HS-27A (cell line): ENCODE measurements at regions not wholly inside any gene's neighbourhood (a gene's known extent, or its start where the extent isn't known, plus 50 kb on each side); places are given as distances from the start of the nearest gene placed in this dataset.

ENCODE experiments used
- DNase-seq: peaks from one replicate; pipeline ENCODE4 v3.0.0-alpha.2; 2012; ENCODE audit warnings: low read depth, missing footprints

DNA sequence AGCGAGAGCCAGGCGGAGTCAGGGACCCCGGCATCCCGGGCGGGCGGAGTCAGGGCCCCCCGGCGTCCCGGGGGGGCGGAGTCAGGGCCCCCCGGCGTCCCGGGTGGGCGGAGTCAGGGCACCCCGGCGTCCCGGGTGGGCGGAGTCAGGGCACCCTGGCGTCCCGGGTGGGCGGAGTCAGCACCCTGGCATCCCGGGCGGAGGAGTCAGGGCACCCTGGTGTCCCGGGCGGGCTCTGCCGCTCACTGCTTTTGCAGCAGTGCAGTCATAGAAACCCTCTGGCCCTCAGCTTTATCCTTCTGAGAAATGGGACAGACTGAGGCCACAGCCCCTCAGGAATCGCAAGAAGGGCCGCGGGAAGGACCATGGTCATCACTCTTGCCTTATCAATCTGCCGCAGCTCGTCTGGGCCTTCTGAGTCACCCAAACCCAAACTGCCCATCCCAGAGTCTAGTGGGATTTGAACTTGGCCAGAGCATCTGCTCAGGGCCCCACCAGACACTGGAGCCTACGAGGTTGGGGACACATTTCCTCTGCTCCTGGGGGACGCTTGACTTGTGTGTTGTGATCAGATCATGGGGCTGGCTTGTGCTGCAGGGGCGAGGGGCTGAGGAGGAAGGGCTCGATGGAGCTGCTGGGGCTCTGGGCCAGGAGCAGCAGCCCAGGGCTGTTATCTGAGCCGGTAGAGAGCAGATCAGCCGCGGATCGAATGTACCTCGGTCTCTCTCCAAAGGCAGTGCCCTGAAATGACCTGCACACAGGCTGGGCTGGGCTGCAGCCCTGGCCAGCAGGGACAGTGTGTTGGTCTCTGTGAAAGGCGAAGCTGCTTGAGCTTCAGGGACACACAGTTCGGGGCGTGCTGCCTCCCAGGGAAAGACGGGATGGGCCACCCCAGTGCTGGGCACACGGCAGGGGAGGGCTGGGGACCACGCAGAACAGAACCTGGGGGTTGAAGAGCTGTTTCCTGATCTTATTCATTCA is 290.1 kb upstream of the HDAC4 start:
- DNase-seq, result no peak

DNA sequence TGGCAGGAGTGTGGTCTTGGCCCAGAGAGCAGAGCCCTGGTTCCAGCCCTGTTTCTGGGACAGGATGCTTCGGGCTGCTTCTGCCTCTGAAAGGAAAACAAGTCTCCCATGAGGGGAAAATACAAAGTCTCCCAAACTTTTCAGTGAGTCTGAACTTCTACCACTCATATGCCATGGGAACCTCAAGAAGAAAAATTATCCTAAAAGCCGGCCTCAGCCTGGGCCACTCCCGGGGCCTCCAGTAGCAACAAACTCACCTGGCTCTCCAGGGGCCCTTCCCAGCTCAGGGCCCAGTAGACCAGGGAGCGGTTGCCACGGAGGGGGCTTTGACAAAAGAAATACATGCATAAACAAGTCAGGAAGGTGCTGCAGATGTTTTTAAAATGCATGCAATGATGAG is 289.2 kb upstream of the HDAC4 start:
- DNase-seq, result no peak

DNA sequence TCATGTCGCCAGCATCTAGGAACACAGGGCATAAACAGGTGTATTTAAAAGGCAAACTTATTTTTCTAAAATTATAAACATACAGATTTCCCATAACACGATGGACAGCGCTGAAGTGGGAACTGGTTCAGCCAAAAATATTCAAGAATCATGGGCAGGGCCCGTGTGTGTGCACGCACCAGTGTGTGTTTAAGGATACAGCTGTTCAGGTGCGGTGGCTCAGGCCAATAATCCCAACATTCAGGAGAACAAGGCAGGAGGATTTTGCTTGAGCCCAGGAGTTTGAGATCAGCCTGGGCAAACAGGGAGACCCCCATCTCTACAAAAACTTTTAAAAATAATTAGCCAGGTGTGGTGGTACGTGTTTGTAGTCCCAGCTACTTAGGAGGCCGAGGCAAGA is 288.6 kb upstream of the HDAC4 start:
- no peak for DNase-seq

DNA sequence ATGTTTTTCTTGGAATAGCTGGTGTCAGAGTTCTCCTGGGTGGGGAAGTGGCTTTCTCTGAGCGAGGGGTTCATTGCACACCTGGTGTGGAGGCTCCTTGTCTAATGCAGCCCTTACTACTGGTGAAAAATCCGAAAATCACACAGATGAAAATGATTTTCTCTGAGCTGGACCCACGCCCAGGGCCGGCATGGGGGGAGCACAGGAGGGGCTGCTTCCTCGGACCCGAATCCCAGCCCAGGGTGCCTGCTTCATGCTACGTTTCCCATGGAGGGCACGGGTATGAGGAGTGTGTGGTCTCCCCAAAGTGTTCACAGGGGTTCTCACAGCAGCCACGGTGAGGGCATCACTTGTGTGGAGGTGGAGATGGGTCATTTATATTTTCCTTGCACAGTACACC is 288.0 kb upstream of the HDAC4 start:
- DNase-seq, result no peak

DNA sequence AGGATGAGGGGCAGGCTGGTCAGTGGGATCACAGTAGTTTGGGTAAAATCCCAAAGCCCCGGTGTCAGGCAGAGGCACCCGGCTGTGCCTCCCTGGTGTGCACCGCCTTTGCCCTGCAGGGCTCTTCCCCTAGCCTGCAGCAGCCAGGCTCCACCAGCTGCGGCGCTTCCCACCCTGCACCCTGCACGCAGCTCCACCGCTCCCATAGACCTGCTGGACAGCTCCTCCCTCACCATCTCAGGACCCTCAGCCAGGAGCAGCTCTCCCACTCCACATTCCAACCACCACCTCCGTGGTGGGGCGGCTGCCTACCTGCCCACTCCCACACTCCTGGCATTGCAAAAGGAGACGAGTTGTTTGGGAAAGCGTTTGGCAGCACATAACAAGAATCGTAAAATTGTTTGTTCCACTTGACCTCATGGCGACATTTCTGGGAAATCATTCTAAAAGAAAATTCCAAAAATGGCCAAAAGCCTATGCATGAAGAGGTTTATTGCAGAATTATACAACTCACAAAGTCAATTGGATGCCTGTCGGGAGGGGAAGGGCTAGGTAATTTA is 287.4 kb upstream of the HDAC4 start:
- DNase-seq, result no peak

DNA sequence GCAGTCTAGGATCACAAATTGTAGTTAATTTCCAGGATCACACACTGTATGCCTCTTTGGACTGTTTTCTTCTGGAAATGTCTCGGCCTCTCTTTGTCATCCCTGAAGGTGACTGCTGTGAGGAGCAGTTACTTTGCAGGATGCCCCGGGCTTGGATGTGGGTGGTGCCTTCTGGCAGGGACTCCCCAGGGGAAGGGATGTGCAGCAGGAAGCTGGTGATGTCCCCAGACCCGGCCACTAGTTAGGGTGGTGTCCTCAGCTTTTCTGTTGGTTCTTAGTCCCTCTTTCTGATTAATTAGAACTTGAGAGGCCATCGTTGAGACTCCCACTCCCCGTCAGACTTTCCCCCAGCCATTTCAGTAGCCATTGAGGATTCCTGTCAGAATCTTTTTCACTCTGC is 286.6 kb upstream of the HDAC4 start:
- DNase-seq, result no peak

DNA sequence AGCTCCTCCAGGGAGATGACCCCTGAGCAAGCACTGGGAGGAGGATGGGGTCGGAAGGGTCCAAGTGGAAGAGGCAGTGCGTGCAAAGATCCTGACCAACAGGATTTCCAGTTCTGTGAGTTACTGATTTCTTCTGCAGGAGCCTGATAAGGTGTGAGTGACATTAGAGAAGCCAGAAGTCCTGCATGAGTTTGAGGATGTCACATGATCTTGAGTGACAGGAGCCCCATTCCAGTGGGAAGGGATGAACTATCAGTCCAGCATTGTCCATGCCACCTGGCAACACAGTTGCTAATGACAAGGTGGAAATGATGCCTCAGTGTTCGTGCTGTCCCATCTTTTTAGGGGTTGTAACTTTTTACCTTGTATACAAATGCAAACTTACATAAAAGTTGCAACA is 285.1 kb upstream of the HDAC4 start:
- DNase-seq, result no peak

DNA sequence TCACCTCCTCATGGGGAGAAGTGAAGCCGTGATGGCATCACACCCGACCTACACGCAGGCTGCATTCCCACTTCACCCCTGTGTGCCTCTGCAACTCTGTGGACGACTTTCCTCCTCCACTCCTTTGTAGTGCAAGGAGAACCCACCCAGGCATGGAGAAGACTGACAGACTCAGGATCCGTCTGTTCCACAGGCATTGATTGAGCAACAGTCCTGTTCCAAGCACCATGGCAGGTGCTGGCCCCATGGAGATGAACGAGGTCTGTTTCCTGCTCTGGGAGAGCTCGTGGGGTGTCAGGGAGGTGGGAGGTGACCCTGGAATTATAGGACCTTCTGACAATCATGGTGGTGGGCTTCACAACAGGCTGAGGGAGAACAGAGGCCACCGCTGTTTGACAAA is 284.7 kb upstream of the HDAC4 start:
- no peak for DNase-seq

DNA sequence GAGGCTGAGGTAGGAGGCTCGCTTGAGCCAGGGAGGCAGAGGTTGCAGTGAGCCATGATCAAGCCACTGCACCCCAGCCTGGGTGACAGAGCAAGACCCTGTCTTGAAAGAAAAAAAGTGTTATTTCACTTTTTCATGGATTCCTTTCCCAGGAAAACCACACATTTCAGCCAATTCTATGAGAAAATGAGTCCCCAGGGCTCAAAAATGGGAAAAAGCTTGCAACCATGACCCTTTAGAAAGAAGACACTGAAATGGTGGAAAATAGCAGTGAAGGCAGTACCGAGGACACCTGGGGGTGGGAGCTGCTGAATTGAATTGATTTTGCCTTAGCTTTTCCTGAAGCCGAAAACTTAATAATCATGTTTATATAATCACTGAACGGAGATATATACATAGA is 284.2 kb upstream of the HDAC4 start:
- DNase-seq, result no peak

DNA sequence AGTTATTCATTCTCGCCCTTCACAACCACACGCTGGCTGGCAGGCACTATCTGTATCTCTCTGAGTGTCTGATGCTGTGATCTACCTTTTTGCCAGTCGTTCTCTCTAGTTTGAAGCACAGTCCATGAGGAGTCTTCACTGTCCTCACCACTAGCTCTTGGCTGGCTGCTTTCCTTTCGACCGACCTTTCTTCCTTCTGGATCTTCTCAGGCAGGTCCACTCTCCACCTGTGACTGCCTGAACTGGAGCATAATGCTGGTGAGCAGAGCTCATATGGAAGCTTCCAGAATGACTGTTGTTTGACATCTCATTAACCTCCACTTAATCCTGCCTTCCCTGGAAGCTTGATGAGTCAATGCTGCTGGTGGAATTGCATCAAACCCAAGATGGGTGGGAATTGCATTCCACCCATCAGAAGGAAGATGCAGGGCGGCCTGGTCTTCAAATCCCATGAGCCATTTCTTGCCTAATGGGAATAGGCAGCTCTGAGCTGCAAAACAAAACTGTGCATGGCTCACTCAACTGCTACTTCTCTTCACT is 283.5 kb upstream of the HDAC4 start:
- DNase-seq, result no peak

DNA sequence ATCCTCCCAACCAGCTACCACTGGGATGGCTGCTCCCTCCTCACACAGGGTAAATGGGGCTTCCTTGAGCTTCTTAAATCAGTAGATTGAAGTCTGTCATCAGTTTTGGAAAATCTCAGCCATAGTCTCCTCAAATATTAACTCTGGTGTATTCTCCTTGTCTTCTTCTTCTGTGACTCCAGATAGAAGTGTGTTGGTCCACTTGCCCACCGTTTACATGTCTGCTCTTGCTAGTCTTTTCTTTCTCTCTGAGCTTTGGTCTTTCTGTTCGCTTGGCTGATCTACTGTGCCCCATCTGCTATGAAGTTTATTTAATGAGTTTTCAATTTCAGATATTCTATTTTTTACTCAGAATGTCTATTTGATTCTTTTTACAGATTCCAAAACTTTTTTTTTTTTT is 281.7 kb upstream of the HDAC4 start:
- no peak for DNase-seq

DNA sequence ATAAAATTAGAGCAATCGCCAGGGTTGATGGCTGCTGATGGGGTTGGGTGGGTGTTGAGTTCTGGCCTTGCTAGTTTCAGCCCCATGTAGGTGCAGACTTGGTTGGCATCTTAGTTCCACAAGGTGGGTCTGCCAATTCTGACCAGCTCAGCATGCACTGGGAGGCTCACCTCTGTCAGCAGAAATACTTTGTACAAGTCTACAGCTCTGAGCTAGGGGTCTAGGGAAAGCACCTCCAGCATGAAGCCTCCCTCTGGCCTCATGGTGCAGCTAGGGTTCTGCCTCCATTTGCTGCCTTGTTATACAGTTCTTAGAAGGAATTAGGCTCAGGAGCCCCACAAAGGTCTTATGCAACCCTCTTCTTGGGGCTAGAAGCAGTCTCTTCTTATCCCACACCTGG is 278.9 kb upstream of the HDAC4 start:
- no peak for DNase-seq

DNA sequence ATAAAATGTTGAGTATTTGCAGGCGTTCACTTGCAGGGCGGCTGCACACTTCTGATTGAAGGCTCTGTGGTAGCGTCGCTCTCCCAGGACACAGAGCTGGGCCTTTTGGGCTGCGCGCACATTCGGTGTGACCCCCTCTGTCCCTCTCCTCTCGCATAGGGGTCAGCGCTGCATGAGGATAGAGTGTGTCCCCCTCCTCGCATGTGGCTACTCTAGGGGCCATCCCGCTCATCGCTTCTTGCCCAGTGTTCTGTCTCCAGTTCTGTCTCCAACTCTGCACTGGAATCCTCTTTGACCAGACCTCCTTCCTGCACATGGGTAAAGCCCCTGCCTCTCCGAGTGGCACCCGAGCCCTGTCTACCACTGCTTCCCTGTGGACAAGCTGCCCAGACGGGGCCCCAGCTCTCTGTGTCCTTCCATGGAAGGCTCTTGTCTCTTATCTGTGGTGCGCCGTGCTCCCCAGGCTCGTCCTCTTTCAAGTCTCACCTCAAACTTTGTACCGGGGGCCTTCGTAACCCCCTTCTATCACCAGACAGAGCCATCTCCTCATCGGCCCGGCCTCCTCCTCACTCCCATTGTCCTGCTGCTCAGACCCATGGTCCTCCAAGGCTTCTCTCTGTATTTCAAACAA is 278.0 kb upstream of the HDAC4 start:
- no peak for DNase-seq

DNA sequence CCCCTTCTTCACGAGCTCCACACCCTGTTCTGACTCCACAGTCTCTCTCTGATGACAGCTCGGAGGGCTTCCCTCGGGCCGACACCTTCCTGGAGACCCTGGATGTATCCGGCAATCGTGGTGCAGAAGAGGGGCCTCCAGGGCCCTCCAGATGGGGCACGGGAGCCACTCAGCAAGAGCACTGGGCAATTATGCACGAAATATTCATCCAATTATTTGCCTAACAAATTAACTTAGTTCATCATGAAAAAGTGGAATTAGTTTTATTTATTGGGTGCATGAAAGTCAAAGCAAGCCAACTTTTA is 277.3 kb upstream of the HDAC4 start:
- no peak for DNase-seq

DNA sequence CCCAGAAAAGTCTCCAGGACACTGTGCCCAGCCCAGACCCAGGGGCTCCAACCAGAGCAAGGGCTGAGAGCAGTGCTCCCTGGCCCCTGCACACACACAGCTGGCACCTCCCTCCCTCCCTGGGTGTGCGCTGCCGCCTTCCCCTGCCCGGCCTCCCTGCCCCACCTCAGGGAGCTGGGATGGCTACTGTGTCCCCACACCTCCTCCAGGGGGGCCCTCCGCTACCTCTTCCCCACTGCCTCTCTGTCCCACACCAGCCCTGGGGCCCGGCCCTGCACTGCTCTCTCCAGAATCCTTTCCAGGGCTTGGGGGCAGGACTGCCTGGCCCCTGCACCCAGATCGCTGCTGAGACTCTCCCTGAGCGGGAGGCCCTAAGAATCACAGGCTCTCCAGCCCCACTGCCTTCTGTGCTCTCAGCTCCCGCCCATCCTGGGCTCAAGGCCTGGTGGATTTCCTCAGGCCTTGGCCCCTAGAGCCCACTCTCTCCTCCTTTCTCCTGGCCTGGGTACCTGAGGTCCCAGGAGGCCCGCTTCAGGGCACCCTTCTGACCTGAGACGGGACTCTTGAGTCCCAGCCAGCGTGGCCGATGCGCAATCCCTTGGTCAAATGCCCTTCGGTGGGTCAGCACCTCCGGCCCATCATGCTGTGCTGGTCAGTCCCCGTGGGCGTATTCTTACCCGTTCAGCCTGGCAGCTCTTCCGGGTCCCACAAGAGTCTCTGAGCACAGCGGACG is 276.8 kb upstream of the HDAC4 start:
- DNase-seq, result no peak

DNA sequence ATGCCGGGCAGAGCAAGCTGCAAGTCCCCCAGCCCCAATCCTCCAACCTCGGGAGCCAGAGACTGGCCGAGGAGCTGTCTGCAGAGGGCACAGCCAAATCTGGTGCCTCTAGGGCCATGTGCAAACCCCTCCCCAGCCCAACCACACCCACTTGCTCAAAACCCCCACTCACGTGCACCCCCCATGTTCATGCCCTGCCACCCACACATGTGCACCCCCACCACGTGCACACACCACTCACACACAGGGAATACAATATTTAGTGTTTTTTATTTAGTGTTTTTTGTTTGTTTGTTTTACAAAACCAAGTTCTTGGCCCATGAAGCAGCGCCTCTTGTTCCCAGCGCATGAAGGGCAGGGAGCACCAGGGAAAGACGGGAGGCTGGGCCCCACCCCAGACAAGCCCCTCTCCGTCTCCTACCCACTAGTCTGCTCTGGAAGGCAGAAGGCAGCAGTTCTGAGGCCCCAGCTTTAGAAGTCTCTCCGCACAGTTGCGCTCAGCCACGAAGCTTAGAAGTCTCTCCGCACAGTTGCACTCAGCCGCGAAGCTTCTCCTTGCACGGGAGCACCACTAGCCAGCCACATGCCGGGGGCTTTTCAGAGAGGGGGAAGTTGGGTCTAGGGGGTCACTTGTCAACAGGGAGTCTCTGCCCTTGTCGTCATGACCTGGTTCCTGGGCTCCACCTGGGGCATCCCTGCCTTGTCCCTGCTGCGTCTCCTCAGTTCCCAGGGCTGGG is 276.1 kb upstream of the HDAC4 start:
- DNase-seq, result no peak

DNA sequence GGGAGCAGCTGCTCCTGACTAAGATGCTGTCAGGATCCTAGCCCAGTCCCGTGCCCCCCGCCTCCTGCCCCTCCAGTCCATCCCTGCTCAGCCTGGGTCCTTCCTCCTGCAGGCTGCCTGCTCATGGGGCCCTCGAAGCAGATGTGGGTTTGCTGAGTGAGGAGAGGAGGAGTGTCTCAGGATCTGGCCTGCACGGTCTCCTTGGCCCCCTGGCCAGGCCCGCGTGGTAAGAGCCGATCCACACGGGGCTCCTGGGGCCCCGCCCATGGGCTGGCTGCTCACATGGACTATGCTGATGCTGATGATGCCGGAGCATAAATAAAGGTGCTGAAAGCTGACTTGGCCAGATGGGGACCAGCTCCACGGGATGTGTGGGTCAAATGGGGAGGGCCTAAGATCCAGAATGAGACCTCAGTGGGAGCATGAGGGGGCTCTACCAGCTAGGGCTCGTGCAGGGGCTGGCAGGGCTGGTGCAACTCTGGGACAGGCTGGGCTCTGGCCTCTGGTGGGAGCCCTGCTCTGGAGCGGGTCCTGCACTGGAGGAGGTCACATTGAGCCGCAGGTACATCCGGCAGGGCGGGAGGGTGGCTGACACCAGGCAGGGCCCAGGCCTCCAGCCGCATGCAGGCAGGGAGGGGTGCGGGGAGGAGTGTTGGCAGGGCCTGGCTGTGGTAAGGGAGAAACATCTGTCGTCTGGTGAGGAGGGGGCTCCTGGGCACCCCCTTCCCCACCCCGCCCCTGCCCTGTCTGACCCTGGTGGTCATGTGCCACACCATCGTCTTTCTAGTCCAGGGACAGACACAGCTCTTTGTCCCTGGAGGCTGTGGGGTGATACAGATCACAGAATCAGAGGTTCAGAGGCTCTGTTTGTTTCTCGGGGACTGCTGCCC is 275.3 kb upstream of the HDAC4 start:
- DNase-seq, result no peak

DNA sequence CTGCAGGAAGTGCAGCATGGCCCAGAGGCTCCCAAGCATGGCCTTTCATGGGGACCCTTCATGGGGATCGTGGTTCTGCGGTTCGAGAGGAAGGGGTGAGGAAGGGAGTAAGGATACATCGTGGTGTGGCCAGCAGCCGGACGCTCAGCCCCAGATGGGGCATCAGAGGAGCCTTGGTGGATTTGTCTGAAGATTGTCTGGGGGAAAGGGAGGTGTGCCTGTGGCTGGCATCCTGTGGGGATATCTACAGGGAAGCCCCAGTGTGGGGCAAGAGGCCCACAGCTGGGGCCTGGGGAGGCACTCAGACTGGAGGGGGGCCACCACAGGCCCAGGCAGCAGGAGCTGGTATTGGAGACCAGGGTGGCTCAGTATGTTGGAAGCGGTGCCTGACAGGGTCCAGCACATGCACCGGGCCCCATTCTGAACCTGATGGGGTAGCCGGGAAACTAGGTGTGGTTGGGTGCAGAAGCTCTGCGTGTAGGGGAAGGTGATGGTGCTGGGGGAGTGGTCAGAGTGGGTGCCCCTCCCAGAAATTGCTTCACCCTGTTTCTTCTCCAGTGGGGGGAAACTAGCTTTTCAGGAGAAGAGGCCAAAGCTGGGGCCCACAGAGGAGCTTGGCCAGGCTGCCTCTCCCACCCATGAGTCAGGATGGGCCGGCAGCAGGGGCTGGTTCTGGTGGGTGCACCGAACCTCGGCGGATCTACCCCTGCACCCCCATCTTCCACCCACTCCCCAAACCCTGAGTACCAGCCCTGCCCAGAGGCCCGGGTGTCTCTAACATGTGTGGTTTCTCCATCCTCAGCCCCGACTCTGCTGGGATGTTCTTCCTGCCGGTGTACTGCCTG is 274.4 kb upstream of the HDAC4 start:
- DNase-seq, result no peak

DNA sequence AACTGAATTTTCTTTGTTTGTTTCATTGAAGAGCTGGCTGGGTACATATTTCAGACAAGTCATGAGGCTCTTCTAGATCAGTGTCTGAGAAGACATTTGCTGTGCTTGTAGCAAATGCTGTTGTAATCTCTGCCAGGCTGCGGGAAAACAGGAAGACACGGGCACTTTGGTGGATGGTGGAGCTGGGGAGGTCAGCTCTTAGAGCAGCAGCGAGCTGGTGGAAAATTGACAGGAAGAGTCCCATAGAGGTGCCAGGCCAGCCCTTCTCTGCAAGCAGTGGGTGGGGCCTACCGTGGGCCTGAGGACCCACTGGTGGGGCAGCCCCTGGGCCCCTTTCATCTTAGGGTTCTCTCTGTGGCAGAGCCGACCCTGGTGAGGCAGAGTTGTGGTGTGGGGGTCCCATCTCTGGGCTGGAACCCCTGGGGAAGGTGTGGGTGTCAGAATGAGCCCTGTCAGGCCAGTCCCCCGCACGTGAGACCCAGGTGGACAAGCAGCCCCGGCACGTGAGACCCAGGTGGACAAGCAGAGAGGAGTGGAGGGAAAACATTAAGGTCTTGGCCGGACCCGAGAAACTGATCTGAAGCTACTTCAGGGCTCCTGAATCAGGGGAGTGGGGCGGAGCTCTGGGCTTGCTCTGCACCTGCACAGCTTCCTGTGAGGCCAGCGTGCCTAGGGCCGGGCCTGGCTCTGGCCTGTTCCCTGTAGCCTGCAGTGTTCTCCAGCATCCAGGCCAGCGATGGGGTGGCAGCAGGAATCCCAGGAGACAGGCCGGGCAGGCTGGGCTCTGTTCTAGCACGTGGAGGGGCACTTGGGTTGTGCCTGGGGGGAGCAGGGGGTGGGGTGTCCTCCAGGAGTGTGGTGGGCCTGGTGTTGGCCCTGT is 273.5 kb upstream of the HDAC4 start:
- DNase-seq, result no peak
